ENCODE measurements at regions not wholly inside any gene's neighbourhood (a gene's known extent, or its start where the extent isn't known, plus 50 kb on each side); places are given as distances from the start of the nearest gene placed in this dataset.

DNA sequence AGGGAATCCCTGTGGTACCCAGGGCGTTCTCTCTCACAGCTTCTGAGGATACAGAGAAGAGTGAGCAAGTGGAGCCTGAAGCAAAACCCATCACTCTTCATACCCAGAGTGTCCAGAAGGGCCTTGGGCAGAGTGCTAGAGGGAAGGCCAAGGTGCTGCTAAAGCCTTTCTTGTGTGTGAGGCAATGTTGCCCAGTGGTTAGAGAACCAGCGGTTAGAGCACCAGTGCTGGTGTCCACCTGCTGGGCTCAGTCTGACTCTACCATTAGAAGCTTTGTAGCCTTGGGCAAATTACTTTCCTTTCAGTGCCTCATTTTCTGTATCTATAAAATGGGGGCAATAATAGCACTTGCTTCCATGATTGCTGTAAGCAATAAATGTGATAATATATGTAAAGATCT lies 210.5 kb upstream of the SKOR2 start:
- TF ChIP-seq, protein P1, sequence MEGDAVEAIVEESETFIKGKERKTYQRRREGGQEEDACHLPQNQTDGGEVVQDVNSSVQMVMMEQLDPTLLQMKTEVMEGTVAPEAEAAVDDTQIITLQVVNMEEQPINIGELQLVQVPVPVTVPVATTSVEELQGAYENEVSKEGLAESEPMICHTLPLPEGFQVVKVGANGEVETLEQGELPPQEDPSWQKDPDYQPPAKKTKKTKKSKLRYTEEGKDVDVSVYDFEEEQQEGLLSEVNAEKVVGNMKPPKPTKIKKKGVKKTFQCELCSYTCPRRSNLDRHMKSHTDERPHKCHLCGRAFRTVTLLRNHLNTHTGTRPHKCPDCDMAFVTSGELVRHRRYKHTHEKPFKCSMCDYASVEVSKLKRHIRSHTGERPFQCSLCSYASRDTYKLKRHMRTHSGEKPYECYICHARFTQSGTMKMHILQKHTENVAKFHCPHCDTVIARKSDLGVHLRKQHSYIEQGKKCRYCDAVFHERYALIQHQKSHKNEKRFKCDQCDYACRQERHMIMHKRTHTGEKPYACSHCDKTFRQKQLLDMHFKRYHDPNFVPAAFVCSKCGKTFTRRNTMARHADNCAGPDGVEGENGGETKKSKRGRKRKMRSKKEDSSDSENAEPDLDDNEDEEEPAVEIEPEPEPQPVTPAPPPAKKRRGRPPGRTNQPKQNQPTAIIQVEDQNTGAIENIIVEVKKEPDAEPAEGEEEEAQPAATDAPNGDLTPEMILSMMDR (IDR thresholded peaks at IDR 0.05; ENCODE audit: insufficient read depth, low read length, poor library complexity, severe bottlenecking), result no peak
- TF ChIP-seq EZH2phosphoT487 (conservative IDR thresholded peaks at IDR 0.05; ENCODE audit: low read length), result no peak
